Stimulated activated CD4-positive, alpha-beta T cell treated with anti-CD3 and anti-CD28 coated beads, Interleukin-1b, Interleukin-23, amount 100 ng/mL, for 24 hours (primary cell): ENCODE measurements at regions not wholly inside any gene's neighbourhood (a gene's known extent, or its start where the extent isn't known, plus 50 kb on each side); places are given as distances from the start of the nearest gene placed in this dataset.

Experiments
- DNase-seq, 4 experiments: peaks; one replicate each; pipeline ENCODE4 v3.0.0-alpha.2; 2020; ENCODE audit warnings: low read depth in 4 of 4, low spot score in 1 of 4

- DNase-seq: no peak
These were observed 145.2 kb upstream of the UNC5B start for GRCh38 chr10:71067098-71067740.

- DNase-seq: no peak
These were observed 143.5 kb upstream of the UNC5B start for GRCh38 chr10:71068861-71069271.

GRCh38 chr10:71069909-71070666 is 142.3 kb upstream of the UNC5B start:
- DNase-seq: no peak

- no peak for DNase-seq
These were observed 141.6 kb upstream of the UNC5B start for GRCh38 chr10:71070741-71071140.

- DNase-seq: no peak
These were observed 140.1 kb upstream of the UNC5B start for GRCh38 chr10:71072131-71072822.

- no peak for DNase-seq
These were observed 139.6 kb upstream of the UNC5B start for GRCh38 chr10:71072823-71073210.

- DNase-seq: no peak
These were observed 138.8 kb upstream of the UNC5B start for GRCh38 chr10:71073451-71074175.

GRCh38 chr10:71074176-71074755 is 138.1 kb upstream of the UNC5B start:
- no peak for DNase-seq

- no peak for DNase-seq
These were observed 137.1 kb upstream of the UNC5B start for GRCh38 chr10:71075086-71075758.

GRCh38 chr10:71075759-71076472 is 136.5 kb upstream of the UNC5B start:
- no peak for DNase-seq

GRCh38 chr10:71076473-71077142 is 135.8 kb upstream of the UNC5B start:
- DNase-seq: no peak

- no peak for DNase-seq
These were observed 135.2 kb upstream of the UNC5B start for GRCh38 chr10:71077143-71077581.

GRCh38 chr10:71077796-71078453 is 134.4 kb upstream of the UNC5B start:
- no peak for DNase-seq

- no peak for DNase-seq
These were observed 133.8 kb upstream of the UNC5B start for GRCh38 chr10:71078454-71079145.

GRCh38 chr10:71079761-71080380 is 132.5 kb upstream of the UNC5B start:
- no peak for DNase-seq

GRCh38 chr10:71080381-71081228 is 131.8 kb upstream of the UNC5B start:
- no peak for DNase-seq

GRCh38 chr10:71081229-71081560 is 131.2 kb upstream of the UNC5B start:
- no peak for DNase-seq
